ENCODE measurements at regions not wholly inside any gene's neighbourhood (a gene's known extent, or its start where the extent isn't known, plus 50 kb on each side); places are given as distances from the start of the nearest gene placed in this dataset.

DNA sequence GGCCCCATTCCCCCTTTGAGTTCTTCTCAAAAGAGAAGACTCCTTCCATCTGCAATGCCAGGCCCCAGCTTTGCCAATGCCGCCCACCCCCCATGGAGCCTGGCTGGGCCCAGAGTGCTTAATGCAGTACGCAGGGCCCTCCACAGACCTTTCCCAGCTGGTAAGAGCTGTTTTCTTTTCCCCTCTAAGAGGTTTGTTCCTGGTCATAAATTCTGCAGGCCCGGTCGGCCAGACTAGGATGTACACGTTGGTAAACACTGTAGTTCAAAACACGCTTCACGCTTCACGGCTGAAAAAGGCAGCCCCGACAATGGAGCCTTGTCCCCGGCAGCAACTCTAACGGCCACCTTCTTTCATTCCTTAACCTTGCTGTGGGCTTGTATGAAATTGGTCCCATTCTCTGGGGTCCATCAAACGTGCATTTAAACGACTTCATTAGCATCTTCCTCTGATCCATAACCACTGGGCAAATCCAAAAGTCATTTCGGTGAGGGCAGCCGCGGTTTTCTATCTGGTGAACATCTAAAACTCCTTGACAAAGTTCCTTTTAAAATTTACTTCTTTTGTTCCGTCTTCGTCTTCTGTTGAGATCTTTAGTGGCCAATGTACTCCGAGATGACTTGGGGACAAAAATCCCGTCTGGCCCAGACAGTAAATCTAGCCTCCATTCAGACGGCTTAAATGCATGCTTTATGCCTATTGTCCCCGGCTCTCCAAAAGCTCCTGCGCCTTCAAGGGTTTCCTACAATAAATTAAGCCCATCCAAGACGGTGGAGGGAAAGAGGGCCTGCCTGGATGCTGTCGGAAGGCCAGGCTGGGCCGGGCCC lies 60.0 kb upstream of the MYEOV start:
- no peaks in the 10 kb centered on the region for H3K36me3 ChIP-seq (ENCODE audit: control insufficient read depth in 1 of 2, insufficient read depth in 2 of 2, low read length in 2 of 2)
- ChIA-PET POLR2A (no interaction called here), CTCF (no interaction called here), RAD21 (ENCODE audit: low non-redundant PET in 1 of 2, low total read pairs in 2 of 2, uncharacterized antibody in 2 of 2, unreplicated experiment in 2 of 2) (no interaction called here)
- H3K9me2 ChIP-seq (ENCODE audit: insufficient read depth) = no peaks in the 10 kb centered on the region
- no peak overlapping the region for H3K4me2 ChIP-seq (ENCODE audit: low read length)
- H3K27me3 ChIP-seq (ENCODE audit: insufficient read depth, low read length) = no peaks in the 10 kb centered on the region
- TF ChIP-seq RAD21 (IDR thresholded peaks at IDR 0.05; ENCODE audit: low read depth) (no peak), CTCF (IDR thresholded peaks at IDR 0.05 in 2 of 3, conservative IDR thresholded peaks at IDR 0.05 in 1 of 3; ENCODE audit: borderline replicate concordance in 1 of 3, insufficient read depth in 1 of 3, low read depth in 2 of 3, low read length in 2 of 3) (no peak)
- TF ChIP-seq, protein P1, sequence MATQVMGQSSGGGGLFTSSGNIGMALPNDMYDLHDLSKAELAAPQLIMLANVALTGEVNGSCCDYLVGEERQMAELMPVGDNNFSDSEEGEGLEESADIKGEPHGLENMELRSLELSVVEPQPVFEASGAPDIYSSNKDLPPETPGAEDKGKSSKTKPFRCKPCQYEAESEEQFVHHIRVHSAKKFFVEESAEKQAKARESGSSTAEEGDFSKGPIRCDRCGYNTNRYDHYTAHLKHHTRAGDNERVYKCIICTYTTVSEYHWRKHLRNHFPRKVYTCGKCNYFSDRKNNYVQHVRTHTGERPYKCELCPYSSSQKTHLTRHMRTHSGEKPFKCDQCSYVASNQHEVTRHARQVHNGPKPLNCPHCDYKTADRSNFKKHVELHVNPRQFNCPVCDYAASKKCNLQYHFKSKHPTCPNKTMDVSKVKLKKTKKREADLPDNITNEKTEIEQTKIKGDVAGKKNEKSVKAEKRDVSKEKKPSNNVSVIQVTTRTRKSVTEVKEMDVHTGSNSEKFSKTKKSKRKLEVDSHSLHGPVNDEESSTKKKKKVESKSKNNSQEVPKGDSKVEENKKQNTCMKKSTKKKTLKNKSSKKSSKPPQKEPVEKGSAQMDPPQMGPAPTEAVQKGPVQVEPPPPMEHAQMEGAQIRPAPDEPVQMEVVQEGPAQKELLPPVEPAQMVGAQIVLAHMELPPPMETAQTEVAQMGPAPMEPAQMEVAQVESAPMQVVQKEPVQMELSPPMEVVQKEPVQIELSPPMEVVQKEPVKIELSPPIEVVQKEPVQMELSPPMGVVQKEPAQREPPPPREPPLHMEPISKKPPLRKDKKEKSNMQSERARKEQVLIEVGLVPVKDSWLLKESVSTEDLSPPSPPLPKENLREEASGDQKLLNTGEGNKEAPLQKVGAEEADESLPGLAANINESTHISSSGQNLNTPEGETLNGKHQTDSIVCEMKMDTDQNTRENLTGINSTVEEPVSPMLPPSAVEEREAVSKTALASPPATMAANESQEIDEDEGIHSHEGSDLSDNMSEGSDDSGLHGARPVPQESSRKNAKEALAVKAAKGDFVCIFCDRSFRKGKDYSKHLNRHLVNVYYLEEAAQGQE (IDR thresholded peaks at IDR 0.05; ENCODE audit: low read depth) = no peak
- H3K9ac ChIP-seq (ENCODE audit: low read length) = no peak overlapping the region
- no peaks in the 10 kb centered on the region for H3K9me3 ChIP-seq (ENCODE audit: control insufficient read depth in 1 of 2, insufficient read depth in 1 of 2, low read depth in 1 of 2, low read length in 2 of 2)
- no peaks in the 10 kb centered on the region for H3K79me2 ChIP-seq (ENCODE audit: insufficient read depth, low read length)
- no peaks in the 10 kb centered on the region for H4K20me1 ChIP-seq (ENCODE audit: insufficient read depth)
- H2AFZ ChIP-seq (ENCODE audit: low read depth, low read length, poor library complexity, severe bottlenecking) = no peak overlapping the region
- no peak overlapping the region for H3K4me3 ChIP-seq (replicated peaks in 1 of 2; ENCODE audit: low read depth in 1 of 2, low read length in 2 of 2)
- BruUV-seq (replicated peaks) = no TSS peak
- no peak overlapping the region for H3K27ac ChIP-seq (ENCODE audit: low read depth, low read length)
- no peak for ATAC-seq
- intact Hi-C loops (cut with micrococcal nuclease) = no loop called here
- no peak for DNase-seq (ENCODE audit: low read depth, low spot score)
- H3K4me1 ChIP-seq (ENCODE audit: control insufficient read depth in 1 of 2, insufficient read depth in 2 of 2, low read length in 2 of 2) = no peaks in the 10 kb centered on the region
